ENCODE measurements at regions not wholly inside any gene's neighbourhood (a gene's known extent, or its start where the extent isn't known, plus 50 kb on each side); places are given as distances from the start of the nearest gene placed in this dataset.

DNA sequence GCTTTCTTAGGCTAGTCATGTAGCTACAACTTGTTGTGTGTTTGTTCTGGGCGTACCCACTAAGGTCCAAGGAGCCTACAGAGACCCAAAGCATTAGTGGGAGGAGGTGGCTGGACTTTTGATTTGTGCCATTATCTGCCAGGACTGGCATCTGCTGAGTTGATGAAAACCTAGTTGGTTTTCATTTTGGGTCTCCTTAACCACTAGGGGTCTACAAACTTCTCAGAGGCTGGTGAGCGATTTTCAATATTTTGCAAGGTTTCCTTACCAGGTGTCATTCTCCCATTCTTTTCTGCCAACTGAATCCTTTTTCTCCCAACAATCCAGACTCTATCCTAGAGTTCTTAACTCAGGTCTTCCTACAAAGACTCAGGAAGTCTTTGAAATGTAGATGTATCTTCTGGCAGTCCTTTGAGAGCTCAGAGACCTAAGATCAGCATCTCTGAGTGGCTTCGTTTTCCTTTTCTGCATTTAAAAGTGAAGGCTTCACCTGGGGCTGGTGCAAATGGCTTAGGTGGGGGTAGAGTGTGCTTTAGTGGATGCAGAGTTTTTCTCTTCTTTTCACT is 150.0 kb upstream of the RMST start:
- TF ChIP-seq CTCF (CRISPR knock-in tag; IDR thresholded peaks at IDR 0.05) (no peak), BCL3 (CRISPR knock-in tag; IDR thresholded peaks at IDR 0.05) (no peak), ZFX (CRISPR knock-in tag; IDR thresholded peaks at IDR 0.05; ENCODE audit: low read depth) (no peak), ZNF850 (CRISPR knock-in tag; conservative IDR thresholded peaks at IDR 0.05) (no peak), JUND (CRISPR knock-in tag; IDR thresholded peaks at IDR 0.05) (no peak), EP300 (IDR thresholded peaks at IDR 0.05; ENCODE audit: low read depth in 2 of 2, low read length in 2 of 2) (no peak), EP300 (CRISPR knock-in tag; IDR thresholded peaks at IDR 0.05; ENCODE audit: borderline replicate concordance) (no peak), ZNF766 (CRISPR knock-in tag; IDR thresholded peaks at IDR 0.05; ENCODE audit: borderline replicate concordance) (no peak), FOXK1 (CRISPR knock-in tag; IDR thresholded peaks at IDR 0.05; ENCODE audit: borderline replicate concordance, low read depth) (no peak)
- TF ChIP-seq, protein P1, sequence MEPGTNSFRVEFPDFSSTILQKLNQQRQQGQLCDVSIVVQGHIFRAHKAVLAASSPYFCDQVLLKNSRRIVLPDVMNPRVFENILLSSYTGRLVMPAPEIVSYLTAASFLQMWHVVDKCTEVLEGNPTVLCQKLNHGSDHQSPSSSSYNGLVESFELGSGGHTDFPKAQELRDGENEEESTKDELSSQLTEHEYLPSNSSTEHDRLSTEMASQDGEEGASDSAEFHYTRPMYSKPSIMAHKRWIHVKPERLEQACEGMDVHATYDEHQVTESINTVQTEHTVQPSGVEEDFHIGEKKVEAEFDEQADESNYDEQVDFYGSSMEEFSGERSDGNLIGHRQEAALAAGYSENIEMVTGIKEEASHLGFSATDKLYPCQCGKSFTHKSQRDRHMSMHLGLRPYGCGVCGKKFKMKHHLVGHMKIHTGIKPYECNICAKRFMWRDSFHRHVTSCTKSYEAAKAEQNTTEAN (CRISPR knock-in tag; conservative IDR thresholded peaks at IDR 0.05): no peak
